DND-41 (cell line): ENCODE measurements at regions not wholly inside any gene's neighbourhood (a gene's known extent, or its start where the extent isn't known, plus 50 kb on each side); places are given as distances from the start of the nearest gene placed in this dataset.
"Not testable (repeated sequence)": the region's sequence is repeated elsewhere in the genome, so short reads cannot be mapped to it uniquely, and the experiment has no call there.

ENCODE experiments used
- EZH2 ChIP-seq: IDR thresholded peaks from 3 replicates; pipeline ENCODE4 v1.6.1; 2012; ENCODE audit warnings: borderline replicate concordance, low read depth, mild to moderate bottlenecking, moderate library complexity, low read length, inconsistent platforms; ENCODE audit not compliant: severe bottlenecking
- TF ChIP-seq, protein P1 (sequence below): IDR thresholded peaks from 2 replicates; pipeline ENCODE4 v1.5.1; 2012; ENCODE audit warnings: borderline replicate concordance, low read length, moderate library complexity, mild to moderate bottlenecking; ENCODE audit not compliant: poor library complexity, severe bottlenecking; ENCODE audit errors: extremely low read depth

DNA sequence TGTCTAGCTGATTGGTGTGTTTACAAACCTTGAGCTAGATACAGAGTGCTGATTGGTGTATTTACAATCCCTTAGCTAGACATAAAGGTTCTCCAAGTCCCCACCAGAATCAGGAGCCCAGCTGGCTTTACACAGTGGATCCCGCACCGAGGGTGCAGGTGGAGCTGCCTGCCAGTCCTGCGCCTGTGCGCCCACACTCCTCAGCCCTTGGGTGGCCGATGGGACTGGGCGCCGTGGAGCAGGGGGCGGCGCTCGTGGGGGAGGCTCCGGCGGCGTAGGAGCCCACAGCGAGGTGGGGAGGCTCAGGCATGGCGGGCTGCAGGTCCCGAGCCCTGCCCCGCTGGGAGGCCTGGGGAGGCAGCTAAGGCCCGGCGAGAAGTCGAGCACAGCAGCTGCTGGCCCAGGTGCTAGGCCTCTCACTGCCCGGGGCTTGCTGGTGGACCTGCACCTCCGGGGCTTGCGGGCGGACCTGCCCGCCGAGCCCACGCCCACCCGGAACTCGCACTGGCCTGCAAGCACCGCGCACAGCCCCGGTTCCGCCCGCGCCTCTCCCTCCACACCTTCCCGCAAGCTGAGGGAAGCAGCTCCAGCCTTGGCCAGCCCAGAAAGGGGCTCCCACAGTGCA, 51.0 kb upstream of the CDYL start:
- TF ChIP-seq, protein P1, sequence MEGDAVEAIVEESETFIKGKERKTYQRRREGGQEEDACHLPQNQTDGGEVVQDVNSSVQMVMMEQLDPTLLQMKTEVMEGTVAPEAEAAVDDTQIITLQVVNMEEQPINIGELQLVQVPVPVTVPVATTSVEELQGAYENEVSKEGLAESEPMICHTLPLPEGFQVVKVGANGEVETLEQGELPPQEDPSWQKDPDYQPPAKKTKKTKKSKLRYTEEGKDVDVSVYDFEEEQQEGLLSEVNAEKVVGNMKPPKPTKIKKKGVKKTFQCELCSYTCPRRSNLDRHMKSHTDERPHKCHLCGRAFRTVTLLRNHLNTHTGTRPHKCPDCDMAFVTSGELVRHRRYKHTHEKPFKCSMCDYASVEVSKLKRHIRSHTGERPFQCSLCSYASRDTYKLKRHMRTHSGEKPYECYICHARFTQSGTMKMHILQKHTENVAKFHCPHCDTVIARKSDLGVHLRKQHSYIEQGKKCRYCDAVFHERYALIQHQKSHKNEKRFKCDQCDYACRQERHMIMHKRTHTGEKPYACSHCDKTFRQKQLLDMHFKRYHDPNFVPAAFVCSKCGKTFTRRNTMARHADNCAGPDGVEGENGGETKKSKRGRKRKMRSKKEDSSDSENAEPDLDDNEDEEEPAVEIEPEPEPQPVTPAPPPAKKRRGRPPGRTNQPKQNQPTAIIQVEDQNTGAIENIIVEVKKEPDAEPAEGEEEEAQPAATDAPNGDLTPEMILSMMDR, result not testable (repeated sequence)
- not testable (repeated sequence) for TF ChIP-seq EZH2
